ENCODE measurements at regions not wholly inside any gene's neighbourhood (a gene's known extent, or its start where the extent isn't known, plus 50 kb on each side); places are given as distances from the start of the nearest gene placed in this dataset.

DNA sequence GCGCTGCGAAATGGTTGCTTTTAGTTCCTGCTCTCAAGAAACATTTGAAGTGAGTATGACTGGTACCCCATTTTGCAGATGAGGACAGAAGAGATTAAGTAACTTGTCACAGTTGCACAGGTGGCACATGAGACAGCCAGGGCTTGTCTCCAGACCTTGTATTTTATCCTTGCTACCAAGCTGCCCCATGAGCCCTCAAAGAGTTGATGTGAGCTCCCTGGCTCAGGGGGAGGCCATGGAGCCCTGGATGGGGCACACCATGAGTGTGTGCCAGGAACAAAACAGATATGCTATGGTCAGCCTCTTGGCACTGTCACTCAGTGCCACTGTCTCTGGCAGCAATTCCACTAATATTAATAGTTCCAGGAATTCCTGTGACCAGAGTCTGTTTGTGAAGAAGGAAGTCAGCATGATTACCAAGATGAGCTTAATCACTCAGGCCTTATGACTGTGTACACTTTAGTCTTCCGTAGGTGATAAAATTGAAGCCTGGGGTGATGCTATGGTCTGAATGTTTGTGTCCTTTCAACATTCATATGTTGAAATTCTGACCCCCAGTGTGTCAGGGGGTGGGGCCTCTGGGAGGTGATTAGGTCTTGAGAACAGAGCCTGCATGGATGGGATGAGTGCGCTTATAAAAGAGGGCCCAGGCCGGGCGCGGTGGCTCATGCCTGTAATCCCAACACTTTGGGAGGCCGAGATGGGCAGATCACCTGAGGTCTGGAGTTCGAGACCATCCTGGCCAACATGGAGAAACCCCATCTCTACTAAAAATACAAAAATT, 806.8 kb downstream of the AACS start:
- TF ChIP-seq, protein P1, sequence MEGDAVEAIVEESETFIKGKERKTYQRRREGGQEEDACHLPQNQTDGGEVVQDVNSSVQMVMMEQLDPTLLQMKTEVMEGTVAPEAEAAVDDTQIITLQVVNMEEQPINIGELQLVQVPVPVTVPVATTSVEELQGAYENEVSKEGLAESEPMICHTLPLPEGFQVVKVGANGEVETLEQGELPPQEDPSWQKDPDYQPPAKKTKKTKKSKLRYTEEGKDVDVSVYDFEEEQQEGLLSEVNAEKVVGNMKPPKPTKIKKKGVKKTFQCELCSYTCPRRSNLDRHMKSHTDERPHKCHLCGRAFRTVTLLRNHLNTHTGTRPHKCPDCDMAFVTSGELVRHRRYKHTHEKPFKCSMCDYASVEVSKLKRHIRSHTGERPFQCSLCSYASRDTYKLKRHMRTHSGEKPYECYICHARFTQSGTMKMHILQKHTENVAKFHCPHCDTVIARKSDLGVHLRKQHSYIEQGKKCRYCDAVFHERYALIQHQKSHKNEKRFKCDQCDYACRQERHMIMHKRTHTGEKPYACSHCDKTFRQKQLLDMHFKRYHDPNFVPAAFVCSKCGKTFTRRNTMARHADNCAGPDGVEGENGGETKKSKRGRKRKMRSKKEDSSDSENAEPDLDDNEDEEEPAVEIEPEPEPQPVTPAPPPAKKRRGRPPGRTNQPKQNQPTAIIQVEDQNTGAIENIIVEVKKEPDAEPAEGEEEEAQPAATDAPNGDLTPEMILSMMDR (conservative IDR thresholded peaks at IDR 0.05; ENCODE audit: low read depth, low read length), result no peak
- TF ChIP-seq EZH2phosphoT487 (IDR thresholded peaks at IDR 0.05; ENCODE audit: borderline replicate concordance, low read length), result no peak
- no peak for TF ChIP-seq EZH2 (IDR thresholded peaks at IDR 0.05; ENCODE audit: low read length, unreplicated experiment)

Measured in PC-3 (cell line).